BE2C (cell line): ENCODE measurements at regions not wholly inside any gene's neighbourhood (a gene's known extent, or its start where the extent isn't known, plus 50 kb on each side); places are given as distances from the start of the nearest gene placed in this dataset.

Source experiments
- DNase-seq: peaks from one replicate; pipeline ENCODE4 v3.0.0-alpha.2; 2020
- H3K27me3 ChIP-seq: fragments of 250-450 bp; sonication (Bioruptor Pico); 2 replicates; pipeline ENCODE4 v1.5.1; 2020; ENCODE audit warnings: mild to moderate bottlenecking
- H3K36me3 ChIP-seq: fragments of 250-450 bp; sonication (Bioruptor Pico); 2 replicates; pipeline ENCODE4 v1.5.1; 2020; ENCODE audit warnings: mild to moderate bottlenecking
- H3K4me1 ChIP-seq: fragments of 250-450 bp; sonication (Bioruptor Pico); 2 replicates; pipeline ENCODE4 v1.5.1; 2020
- H3K4me3 ChIP-seq: 2 replicates; pipeline ENCODE4 v1.5.1; 2011; ENCODE audit warnings: low read depth, low read length
- H3K9me3 ChIP-seq: fragments of 250-450 bp; sonication (Bioruptor Pico); 2 replicates; pipeline ENCODE4 v1.5.1; 2020
- TF ChIP-seq, protein P1 (sequence below): IDR thresholded peaks from 2 replicates; pipeline ENCODE4 v1.5.1; 2012; ENCODE audit warnings: mild to moderate bottlenecking, low read depth, low read length

DNA sequence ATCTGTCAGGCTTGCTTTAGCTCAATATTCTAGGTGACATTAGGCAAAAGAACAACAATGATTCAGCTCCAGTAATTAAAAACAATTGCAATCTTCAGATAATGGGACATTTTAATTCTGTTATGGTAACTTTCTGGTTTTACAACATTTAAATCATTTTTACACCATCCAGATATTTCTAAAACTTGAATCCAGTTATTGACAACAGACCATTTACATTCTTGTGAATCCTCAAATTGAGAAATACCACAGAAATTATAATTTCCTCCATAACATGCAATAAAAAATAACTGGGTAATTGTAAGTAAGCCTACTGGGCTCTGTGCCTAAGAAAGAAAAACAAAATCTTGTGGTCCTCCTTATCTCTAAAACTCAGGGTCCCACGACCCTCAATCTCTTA lies 195.0 kb upstream of the S100G start:
- no peaks in the 10 kb centered on the region for H3K36me3 ChIP-seq
- H3K27me3 ChIP-seq, result no peaks in the 10 kb centered on the region
- TF ChIP-seq, protein P1, sequence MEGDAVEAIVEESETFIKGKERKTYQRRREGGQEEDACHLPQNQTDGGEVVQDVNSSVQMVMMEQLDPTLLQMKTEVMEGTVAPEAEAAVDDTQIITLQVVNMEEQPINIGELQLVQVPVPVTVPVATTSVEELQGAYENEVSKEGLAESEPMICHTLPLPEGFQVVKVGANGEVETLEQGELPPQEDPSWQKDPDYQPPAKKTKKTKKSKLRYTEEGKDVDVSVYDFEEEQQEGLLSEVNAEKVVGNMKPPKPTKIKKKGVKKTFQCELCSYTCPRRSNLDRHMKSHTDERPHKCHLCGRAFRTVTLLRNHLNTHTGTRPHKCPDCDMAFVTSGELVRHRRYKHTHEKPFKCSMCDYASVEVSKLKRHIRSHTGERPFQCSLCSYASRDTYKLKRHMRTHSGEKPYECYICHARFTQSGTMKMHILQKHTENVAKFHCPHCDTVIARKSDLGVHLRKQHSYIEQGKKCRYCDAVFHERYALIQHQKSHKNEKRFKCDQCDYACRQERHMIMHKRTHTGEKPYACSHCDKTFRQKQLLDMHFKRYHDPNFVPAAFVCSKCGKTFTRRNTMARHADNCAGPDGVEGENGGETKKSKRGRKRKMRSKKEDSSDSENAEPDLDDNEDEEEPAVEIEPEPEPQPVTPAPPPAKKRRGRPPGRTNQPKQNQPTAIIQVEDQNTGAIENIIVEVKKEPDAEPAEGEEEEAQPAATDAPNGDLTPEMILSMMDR, result no peak
- no peaks in the 10 kb centered on the region for H3K9me3 ChIP-seq
- no peak for DNase-seq
- H3K4me3 ChIP-seq, result no peak overlapping the region
- H3K4me1 ChIP-seq, result no peaks in the 10 kb centered on the region

DNA sequence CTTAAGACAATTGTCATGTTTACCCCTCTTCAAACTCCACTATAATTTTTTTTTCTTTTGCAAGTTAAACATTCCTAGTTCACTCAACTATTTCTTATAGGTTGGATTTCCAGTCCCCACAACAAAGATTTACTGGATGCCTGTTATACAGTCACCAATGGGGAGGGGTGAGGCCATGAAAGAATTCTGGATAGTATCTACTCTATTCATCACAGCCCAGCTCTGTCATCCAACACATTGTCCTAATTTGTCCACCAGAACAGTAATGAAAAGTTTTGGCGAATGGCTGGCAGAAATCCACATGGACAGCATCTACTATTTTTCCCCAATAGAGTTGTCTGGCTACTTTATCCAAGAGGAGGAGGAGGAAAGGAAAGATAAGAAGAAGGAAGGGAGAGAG lies 192.7 kb upstream of the S100G start:
- Histone ChIP-seq H3K27me3 (no peaks in the 10 kb centered on the region), H3K36me3 (no peaks in the 10 kb centered on the region), H3K4me3 (no peak overlapping the region), H3K9me3 (no peaks in the 10 kb centered on the region), H3K4me1 (no peaks in the 10 kb centered on the region)
- TF ChIP-seq, protein P1, result no peak
- DNase-seq, result no peak

DNA sequence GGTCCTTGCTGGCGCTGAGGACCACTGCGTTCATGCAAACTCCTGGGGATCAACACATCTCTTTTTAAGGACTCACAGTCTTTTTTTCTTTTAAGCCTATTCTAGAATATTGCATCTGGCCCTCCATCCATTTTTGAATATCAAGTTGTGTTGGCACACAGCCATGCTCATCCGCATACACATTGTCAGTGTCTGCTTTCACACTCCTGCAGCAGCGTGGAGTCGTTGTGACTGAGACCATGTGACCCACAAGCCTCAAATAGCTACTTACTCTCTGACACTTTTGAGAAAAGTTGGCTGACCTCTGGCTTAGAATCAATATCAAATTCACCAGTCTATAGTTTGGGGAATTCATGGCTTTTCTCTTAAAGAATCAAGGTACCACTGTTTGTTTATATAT lies 191.8 kb upstream of the S100G start:
- Histone ChIP-seq H3K4me1 (no peaks in the 10 kb centered on the region), H3K4me3 (no peak overlapping the region), H3K27me3 (no peaks in the 10 kb centered on the region), H3K9me3 (no peaks in the 10 kb centered on the region), H3K36me3 (no peaks in the 10 kb centered on the region)
- no peak for DNase-seq
- TF ChIP-seq, protein P1, result no peak

DNA sequence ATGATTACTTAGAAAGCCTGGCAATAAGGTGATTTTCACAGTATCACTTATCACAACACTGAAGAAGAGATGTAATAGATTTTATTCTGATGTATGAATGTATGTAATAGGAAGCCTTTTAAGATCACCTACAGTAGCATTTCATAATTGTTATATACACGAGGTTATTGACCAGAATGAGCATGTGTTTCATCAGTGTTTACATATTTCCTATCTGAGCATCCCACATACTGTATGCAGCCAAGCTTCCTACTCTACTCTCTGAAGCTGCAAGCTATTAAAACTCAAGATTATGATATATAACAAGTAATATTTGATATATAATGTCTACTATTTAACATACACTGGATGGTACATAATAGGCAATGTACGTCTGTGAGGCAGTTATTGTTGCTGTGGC lies 190.9 kb upstream of the S100G start:
- TF ChIP-seq, protein P1, result no peak
- Histone ChIP-seq H3K27me3 (no peaks in the 10 kb centered on the region), H3K9me3 (no peaks in the 10 kb centered on the region), H3K4me3 (no peak overlapping the region), H3K4me1 (no peaks in the 10 kb centered on the region), H3K36me3 (no peaks in the 10 kb centered on the region)
- DNase-seq, result no peak

DNA sequence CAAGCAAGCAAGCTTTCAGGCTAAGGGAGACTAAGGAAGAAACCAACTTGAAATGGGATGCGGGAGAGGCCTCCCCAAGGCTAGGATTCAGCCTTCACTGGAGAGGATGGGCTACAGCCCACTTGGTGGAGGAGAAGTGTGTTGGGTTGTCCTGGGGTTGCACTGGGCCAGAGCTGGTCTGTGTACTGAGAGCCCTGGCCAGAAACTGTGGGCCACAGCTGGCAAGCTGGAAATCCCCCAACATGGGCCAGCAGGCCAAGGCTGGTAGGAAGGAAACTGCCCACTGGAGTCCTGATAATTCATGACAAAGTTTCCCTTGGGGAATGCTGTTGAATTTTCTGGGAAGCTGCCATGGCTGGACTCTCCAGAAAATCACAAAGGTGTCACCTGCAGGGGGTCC lies 188.0 kb upstream of the S100G start:
- no peaks in the 10 kb centered on the region for H3K36me3 ChIP-seq
- H3K27me3 ChIP-seq, result no peaks in the 10 kb centered on the region
- no peak overlapping the region for H3K4me3 ChIP-seq
- no peak for DNase-seq
- H3K9me3 ChIP-seq, result no peaks in the 10 kb centered on the region
- TF ChIP-seq, protein P1, result no peak
- no peaks in the 10 kb centered on the region for H3K4me1 ChIP-seq

DNA sequence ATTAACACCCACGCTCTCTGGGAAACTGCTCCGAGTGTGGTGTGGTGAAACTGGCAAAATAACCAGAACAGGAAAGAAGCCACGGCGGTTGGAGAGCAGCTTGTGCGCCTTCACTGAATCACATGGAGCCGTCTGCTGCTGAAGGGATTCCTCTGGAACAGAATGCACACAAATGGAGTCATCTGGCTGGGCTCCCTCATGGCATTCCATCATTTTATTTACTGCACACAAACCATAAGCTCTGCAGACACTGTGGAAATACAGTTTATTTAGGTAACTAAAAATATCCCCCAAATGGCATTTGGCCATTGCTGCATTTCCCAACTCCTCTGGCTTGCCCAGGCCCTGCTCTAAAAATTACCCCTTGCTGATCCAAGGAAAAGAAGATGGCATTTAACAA lies 187.0 kb upstream of the S100G start:
- DNase-seq, result no peak
- no peaks in the 10 kb centered on the region for H3K9me3 ChIP-seq
- H3K36me3 ChIP-seq, result no peaks in the 10 kb centered on the region
- no peaks in the 10 kb centered on the region for H3K4me1 ChIP-seq
- no peaks in the 10 kb centered on the region for H3K27me3 ChIP-seq
- TF ChIP-seq, protein P1, result no peak
- H3K4me3 ChIP-seq, result no peak overlapping the region
